NCI-H1930 (cell line): ENCODE measurements at regions not wholly inside any gene's neighbourhood (a gene's known extent, or its start where the extent isn't known, plus 50 kb on each side); places are given as distances from the start of the nearest gene placed in this dataset.
"Not testable (repeated sequence)": the region's sequence is repeated elsewhere in the genome, so short reads cannot be mapped to it uniquely, and the experiment has no call there.

Experiments
- DNase-seq, 2 experiments: peaks; one replicate each; lab custom pipeline; 2025; lab: John Stamatoyannopoulos, UW

DNA sequence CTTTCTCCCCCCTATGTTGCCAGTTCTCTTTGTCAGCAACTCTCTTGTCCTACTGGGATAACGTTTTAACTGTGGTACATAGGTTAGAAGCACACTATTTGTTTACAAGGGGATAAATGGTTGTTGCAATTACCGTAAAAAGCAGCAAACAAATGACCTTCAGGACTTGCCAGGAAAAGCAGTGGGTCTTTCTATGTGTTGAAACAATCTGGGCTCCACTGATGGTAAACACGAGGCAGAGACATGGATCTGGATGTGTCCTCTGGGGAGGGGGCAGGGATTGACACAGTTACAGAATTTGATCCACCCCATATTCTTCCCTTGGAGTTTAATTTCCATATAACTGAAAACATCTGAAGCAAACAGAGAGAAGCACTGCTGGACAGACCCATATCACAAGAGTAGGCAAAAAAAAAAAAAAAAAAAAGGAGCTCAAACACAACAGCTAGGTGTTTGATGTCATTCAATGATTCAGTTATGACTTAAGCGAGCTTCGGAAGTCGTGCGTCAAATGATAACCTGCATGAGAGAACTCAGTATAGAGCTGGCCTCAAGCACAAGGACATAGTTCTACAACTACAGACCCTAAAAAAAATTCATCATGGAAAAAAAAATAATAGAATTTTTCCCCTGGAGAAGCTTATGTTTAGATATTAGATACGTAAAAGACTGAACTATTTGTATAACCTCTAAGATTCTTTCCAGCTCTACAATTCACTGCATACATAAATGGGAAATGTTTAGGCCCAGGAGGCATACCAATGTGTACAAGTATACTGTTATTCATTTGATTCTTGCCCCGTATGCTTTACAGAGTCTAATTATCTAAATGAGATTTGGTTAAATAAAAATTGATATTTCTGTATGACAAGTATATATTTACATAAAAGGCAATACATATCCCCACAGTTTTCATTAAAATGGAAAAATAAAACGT is 127.7 kb downstream of the ALDH8A1 start:
- no peak for DNase-seq

DNA sequence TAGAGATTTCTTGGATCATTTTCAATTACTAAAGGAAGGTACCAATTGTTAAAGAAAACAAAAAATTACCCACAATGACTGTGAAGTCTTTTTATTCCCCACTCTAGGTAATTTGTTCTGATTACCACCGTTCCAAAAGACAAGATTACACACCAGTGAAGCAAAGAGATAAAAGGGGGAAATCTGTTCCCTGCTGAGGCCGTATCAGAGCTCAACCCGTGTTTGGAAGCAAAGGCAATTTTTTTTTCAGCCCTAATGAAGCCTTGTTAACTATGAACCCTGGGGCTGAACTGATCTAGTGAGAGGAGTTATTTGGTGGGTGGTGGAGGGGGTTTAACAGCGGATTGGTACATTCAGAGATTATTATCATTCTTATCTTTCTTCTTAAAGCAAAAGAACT is 128.5 kb downstream of the ALDH8A1 start:
- no peak for DNase-seq

DNA sequence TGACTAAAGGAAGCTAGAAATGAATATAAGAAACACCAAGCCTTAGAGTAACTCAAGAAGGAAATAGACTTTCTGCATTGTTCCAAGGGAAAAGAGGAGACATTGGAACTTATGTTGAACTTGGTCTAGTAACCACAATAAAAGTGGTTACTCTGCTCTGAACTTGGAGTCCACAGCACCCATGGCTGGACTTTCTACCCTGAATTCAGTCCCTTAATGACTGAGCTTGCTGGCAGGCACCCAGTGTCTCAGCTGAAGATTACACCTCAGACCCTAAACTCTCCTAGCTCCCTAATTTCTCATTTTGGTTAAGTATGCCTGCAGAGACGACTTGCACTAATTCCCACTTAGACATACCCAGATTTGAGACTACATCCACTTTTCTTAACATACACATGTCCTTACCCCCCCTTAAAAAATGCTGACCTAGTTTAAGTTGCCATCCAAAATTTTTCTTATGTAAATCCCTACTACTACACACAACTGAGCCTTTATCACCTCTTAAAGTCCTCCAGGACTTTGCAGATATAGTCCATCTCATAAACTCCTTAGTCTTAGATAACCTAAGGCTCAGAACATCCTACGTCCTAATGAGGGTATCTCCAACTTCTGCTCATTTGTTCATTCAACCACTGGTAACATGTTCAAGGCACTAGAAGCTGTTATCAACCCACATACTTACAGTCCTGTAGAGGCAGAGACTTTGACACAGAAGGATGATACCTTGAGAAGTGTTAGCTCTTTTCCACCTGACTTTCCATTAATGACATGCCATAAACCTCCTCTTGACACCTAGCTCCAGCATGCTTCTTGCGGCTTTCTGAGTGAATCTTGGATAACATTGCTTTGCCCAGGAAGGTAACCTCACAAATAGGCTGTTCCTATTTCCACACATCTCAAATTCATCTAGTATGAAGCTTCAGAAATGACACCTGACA is 129.8 kb downstream of the ALDH8A1 start:
- no peak for DNase-seq

DNA sequence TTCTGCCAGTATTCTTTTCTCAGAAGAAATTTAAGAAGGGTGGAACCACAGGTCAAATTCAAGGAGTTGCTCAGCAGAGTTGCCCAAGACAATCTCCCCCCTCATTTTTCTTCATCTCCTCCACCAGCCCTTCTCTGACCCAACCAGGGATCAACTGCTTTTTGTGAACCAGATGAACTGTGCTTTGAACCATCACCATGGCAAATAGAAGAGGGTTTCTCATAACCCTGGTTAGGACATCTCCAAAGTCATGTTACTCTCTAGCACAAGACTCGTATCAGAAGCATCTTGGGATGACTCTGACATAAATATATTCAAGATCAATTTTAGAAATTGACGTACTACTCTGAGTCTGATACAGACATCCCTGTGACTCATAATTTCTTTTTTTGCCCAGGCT is 130.7 kb downstream of the ALDH8A1 start:
- DNase-seq = no peak

DNA sequence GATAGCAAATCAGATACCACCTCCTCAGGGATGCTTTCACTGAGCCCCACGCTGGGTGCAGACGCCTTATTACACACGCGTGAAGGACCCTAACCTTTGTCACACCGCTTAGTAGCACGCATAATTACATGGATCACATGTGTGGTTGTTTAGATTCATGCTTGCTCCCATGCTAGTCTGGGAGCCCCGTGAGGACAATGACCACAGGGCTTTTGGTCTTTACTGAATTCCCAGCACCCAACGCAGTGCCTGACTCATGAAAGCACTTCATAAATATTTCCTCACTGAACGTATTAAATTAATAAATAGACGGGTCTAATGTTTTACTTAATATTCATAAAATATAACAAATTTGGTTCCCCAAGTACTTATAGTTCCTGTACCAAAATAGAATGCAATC is 132.5 kb downstream of the ALDH8A1 start:
- no peak for DNase-seq

DNA sequence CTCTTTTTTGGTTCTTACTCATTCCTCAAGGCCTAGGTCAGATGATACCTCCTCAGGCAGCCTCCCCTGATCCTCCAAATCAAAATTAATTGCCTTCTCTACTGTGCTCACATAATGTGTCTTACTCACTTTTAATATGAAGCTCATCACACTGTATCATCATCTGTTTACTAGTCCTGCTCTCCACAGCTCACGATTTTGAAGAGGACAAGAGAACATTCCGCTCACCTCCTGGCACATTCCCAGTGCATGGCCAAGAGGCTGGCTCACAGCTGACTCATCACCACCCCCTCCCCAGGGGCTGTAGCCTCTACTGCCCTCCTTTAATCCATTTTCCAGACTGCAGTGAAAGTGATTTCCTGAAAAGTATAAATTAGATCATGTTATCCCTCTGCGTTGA is 133.1 kb downstream of the ALDH8A1 start:
- no peak for DNase-seq

DNA sequence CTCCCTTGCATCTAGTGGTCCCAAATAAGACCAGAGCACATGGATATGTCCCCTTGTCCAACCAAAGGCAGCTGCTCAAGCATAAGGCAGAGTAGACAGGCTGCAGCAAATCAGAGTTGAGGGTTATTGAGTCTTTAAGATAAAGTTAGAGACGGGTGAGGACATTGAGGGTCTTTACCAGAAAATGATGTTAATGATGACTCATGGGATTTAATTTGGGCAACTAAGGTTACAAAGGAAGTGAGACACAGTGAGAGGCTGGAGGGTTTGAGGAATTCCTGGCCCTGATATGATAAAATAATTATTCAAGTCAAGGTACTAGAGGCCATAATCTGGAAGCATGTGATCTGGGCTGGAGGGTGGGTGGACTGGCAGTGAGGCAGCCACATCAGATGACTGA is 133.6 kb downstream of the ALDH8A1 start:
- DNase-seq = no peak

DNA sequence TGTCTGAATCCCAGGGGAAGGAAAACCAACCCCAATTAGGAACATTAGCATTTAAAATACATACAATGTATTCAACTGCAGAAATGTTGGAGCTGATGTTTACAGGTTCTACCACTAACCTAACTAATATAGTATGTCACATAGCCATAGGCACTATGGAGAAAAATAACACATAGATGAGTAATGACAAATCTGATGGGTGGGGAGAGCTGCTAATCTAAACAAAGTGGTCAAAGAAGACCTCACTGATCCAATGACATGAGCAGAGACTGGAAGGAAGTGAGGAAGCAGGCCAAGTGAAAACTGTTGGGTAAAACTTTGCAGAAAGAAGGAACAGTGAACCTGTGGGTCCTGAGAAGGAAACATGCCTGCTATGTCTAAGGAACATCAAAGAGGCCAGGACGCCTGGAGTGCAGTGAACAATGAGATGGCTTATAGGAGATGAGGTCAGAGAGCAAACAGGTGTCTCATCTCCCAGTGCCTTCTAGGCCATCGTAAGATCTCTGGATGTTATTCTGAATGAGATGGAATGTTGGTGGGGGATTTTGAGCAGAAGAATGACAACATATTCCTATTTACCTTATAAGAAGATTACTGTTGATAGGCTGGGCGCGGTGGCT is 135.7 kb downstream of the ALDH8A1 start:
- no peak for DNase-seq

DNA sequence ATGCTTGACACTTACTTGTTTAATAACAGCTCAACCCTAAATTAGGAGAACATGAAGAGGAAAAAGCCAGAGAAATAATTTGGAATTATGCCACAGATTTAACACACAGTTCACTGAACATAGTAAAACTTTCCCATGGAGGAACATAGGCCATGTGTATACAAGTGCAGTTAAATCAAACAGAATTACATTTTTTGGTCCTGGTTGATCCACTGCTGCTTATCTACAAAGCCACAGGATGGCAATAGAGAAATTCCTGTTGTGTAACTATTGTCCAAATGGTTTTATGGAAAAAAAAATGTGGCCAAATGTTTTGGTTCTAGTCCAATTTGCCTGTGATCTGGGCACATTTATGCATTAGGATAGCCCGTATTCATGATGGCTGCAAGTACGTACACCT is 136.8 kb downstream of the ALDH8A1 start:
- no peak for DNase-seq

DNA sequence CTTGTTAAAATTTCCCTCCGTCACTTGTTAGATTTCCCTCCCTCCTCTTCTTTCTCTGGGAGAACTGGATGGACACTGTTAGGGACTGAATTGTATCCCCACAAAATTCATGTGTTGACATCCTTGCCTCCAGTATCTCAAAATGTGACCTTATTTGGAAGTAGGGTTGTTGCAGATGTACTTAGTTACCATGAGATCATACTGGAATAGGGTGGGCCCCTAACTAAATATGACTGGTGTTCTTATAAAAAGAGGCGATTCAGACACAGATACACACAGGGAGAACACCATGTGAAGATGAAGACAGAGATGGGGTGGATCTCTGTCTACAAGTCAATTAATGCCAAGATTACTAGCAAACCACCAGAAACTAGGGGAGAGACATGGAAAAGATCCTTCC is 139.5 kb downstream of the ALDH8A1 start:
- no peak for DNase-seq

DNA sequence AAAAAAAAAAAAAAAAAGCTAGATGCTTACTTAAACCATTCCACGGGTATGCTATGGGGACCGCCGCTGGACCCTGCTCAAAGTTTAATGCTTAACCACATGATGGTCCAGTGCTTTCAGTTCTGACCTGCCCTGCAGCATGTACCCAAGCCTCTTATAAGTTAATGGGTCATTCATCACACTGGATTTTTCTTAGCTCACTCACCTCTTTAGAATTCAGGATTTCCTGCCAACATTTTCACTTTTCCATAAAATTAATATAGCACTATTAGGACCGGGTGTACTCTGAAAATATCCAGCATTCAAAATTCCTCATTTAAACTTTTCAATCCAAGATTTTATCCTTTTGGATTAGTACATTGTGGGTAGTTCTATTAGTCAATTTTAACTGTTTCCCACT is 140.8 kb downstream of the ALDH8A1 start:
- DNase-seq = no peak

DNA sequence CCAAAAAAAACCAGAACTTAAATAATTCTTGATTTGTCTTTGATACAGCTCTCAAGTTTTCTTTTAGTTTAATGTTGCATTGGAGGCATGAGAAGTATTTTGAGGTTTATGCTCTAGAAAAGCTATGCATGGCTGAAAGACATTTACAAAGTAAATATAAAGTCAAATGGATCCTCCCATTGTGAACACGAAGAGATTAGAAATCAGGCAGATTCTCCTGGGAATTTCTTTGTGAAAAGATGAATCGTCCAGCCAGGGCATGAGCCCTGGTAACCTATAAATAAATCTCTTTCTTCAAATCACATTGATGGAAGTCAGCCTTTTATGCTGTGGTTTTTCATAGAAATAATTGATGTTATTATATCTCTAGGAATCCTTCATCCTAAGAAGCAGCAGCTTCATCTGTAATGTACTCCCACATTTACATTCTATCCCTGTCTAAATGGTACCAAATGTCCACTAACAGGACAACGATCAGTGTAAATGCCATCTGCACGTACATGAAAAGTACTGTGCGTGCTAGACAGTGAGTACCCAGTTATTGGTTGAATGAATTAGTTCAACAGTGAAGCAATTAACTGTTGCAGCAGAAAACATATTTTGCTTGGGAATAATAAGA is 143.6 kb downstream of the ALDH8A1 start:
- DNase-seq = peak in 1 of 2 experiments; percentile 61

DNA sequence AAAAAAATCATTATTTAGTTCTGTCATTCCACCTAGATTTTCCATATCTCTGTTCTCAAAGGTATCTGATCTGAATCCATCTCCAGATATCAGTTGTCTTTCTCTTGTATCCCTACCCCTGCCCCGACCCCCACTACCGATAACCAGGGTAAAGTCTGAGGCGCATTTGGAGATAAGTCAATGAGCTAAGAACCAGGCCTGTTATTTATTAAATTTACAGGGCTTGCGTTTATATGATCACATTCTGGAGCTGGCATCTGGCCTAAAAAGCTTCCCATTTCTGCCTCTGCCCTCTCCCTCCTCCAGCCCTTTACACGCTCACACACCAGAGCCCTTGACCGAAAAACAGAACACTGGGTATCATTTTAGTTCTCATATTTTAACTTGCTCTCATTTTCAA is 144.7 kb downstream of the ALDH8A1 start:
- no peak for DNase-seq

DNA sequence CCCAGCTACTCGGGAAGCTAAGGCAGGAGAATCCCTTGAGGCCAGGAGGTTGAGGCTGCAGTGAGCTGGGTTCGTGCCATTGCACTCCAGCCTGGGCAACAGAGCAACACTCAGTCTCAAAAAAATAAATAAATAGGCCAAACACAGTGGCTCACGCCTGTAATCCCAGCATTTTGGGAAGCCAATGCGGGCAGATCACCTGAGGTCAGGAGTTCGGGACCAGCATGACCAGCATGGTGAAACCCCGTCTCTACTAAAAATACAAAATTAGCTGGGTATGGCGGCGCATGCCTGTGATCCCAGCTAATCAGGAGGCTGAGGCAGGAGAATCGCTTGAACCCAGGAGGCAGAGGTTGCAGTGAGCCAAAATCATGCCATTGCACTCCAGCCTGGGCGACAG is 145.6 kb downstream of the ALDH8A1 start:
- DNase-seq = not testable (repeated sequence)

DNA sequence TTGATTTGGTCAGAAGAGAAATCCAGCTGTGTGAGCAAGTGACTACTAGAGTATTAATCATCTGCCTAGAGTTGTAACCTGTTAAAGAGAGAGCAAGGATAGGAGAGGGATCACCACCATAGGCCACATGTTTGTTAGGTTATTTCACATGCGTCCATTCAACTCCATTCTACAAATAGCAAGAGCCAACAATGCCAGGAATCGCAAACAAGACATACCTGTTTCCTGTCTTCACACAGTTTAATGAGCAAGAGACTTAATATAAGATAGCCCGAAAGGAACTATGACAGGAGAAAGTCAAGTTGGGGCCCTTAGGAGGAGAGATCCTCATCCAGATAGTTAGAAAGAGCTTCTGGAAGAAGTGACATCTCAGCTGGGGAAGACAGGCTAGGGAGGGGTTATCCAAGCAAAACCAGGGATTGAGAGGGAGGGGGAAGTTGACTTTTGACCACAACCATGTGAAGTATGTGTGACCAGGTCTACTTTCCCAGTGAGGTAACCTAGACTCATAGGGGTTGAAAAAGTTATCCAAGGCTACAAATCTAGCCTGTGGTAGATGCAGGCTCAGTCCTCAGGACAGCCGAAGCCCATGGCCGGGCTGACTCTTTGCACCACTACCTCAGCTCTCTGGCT is 147.4 kb downstream of the ALDH8A1 start:
- no peak for DNase-seq

DNA sequence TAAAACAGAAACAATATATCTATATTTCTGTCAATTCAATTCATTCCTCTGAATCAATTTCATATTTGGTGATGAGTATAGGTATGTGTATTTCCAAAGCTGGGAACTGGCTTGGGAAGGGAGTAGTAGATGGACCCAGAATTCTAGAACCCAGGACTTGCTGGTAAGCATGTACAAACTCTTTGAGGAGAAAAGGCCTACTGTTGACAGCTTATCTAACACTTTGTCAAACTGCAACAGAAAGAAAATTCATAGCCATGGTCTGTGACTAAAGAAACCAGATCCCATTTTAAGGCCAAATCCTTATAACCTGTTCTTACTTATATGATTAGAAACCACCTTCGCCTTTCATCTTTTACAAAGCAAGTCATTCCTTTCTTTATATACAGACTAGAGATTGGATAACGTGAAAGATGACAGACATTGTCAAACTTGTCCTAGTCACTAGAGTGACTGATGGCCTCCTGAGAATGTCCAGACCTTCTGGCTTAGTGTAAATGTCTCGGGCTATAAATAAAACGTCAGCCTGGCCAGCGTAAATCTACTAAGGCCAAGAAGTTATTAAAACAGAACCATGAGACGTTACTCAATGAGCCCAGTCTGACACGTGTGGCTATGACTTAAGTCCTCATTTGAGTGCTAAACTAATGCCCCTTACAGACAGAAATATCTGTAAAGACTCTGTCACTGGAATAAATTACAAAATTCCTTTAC is 152.3 kb downstream of the ALDH8A1 start:
- no peak for DNase-seq

DNA sequence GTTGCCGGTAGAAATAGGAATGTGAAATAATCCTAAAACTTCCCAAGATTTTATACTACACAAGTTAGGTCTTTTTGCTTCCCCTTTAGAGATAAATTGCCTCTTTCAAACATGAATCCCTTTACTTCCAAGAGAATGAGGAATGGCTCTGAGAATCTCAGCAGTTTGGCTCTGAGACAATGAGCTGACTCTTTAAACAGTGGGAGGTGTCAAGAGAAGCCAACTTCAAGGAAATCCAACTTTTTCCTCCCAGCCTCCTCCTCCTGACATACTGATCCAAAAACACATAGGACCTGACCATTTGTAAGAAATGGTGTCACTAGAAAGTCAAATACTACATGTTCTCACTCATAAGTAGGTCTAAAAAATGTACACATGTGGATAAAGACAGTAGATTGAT is 154.2 kb downstream of the ALDH8A1 start:
- no peak for DNase-seq

DNA sequence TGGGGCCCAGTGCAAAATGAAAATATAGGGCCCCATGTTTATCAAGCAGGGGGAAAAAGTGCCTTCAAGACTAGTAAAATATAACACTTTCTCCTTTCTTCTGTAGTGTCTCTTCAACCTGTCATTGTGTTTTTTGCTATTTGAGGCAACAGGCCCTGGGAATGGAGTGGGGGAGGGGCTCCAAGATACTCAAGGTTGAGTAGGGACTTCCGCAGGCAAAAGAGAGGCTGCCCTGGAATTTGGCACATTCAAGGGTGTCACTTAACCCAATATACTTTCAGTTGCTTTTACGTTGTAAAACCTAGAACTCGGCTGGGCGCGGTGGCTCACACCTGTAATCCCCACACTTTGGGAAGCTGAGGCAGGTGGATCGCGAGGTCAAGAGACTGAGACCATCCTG is 154.9 kb downstream of the ALDH8A1 start:
- DNase-seq = no peak

DNA sequence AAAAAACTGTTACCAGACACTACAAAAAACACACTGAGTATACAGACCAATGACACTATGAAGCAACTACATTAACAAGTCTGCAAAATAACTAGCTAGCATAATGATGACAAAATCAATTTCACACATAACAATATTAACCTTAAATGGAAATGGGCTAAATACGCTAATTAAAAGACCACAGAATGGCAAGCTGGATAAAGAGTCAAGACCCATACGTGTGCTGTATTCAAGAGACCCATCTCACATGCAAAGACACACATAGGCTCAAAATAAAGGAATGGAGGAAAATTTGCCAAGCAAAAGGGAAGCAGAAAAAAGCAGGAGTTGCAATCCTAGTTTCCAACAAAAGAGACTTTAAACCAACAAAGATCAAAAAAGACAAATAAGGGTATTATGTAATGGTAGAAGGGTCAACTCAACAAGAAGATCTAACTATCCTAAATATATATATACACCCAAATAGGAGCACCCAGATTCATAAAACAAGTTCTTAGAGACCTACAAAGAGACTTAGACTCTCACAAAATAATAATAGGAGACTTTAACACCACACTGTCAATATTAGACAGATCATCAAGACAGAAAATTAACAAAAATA is 158.6 kb downstream of the ALDH8A1 start:
- DNase-seq = not testable (repeated sequence)

DNA sequence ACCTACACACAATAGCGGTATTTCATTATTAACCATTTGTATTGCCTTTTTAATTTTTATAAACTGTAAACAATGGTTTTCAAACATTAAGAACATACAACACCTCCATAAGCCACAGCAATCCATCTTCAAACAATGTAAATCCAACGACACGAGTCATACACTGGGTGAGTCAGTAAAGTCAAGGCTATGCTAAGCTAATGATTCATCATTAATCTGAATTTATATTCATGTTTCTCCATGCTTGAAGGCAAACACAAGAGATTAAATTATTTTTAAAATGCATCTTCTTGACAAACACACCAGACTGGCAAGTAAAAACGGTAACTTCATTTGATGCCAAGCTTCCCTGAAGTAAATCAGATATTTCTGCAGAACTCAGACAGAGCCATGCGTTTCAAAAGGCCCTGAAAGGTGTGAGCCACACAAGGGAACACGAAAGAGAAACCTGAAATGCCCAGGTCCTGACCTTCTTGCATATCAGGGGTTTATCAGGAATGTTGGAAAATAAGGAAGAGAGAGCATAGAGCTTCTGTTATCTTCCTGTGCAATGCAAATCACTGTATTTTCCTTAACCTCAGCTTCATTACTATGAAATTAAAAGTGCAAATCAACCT is 162.5 kb downstream of the ALDH8A1 start:
- DNase-seq = no peak
